HEK293 (cell line): ENCODE measurements at regions not wholly inside any gene's neighbourhood (a gene's known extent, or its start where the extent isn't known, plus 50 kb on each side); places are given as distances from the start of the nearest gene placed in this dataset.

Source experiments
- CTCF ChIP-seq: fragments of 450-650 bp; formaldehyde crosslinking; IDR thresholded peaks from 2 replicates; pipeline ENCODE4 v1.5.1; 2016; ENCODE audit warnings: missing biosample characterization, missing genetic modification characterization
- ZBTB49 ChIP-seq: fragments of 450-650 bp; formaldehyde crosslinking; IDR thresholded peaks from 2 replicates; pipeline ENCODE4 v1.5.1; 2016; ENCODE audit warnings: missing biosample characterization, missing genetic modification characterization, low read depth
- ZBTB7A ChIP-seq: fragments of 450-650 bp; formaldehyde crosslinking; IDR thresholded peaks from 2 replicates; pipeline ENCODE4 v1.5.1; 2016; ENCODE audit warnings: low read depth, missing biosample characterization, missing genetic modification characterization

- TF ChIP-seq CTCF (tag by site-specific recombination) (no peak), ZBTB7A (no peak), ZBTB49 (tag by site-specific recombination) (no peak)
These were observed 360.6 kb upstream of the USP24 start for GRCh38 chr1:55575571-55576279.
